GM19328 (cell line): ENCODE measurements at regions not wholly inside any gene's neighbourhood (a gene's known extent, or its start where the extent isn't known, plus 50 kb on each side); places are given as distances from the start of the nearest gene placed in this dataset.
"Not testable (repeated sequence)": the region's sequence is repeated elsewhere in the genome, so short reads cannot be mapped to it uniquely, and the experiment has no call there.

ENCODE experiments used
- ATAC-seq: cut with Tn5 transposase; IDR thresholded peaks from one replicate; pipeline ENCODE4 v1.9.1; 2021; ENCODE audit warnings: mild to moderate bottlenecking, moderate library complexity; ENCODE audit not compliant: unreplicated experiment

GRCh38 chr18:10329101-10329500 is 125.3 kb upstream of the APCDD1 start:
- ATAC-seq, result no peak

GRCh38 chr18:10330428-10330827 is 124.0 kb upstream of the APCDD1 start:
- ATAC-seq, result no peak

GRCh38 chr18:10332452-10332851 is 122.0 kb upstream of the APCDD1 start:
- no peak for ATAC-seq

- no peak for ATAC-seq
These were observed 117.6 kb upstream of the APCDD1 start for GRCh38 chr18:10336749-10337350.

DNA sequence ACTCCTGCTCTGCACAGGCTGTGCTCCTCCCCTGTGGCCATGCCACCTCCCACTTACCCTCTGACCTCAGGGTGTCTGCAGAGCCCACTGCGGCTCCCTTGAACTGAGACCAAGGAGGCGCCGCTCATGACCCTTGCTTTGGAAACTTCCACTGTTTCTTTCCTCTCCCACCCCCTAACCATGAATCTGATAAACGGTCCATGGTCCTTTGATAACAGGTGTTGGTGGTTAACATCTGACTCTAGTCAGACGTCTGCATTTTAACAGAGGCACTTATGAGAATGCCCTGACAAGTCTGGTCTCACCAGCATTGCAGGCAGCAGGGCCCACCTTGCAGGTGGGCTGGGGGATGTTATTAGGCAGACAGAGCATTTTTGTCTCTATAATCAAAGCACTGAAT is 113.6 kb upstream of the APCDD1 start:
- no peak for ATAC-seq

GRCh38 chr18:10343778-10344177 is 110.7 kb upstream of the APCDD1 start:
- no peak for ATAC-seq

- no peak for ATAC-seq
These were observed 107.6 kb upstream of the APCDD1 start for GRCh38 chr18:10346749-10347415.

GRCh38 chr18:10349561-10349960 is 104.9 kb upstream of the APCDD1 start:
- no peak for ATAC-seq

- ATAC-seq, result no peak
These were observed 103.8 kb upstream of the APCDD1 start for GRCh38 chr18:10350661-10351060.

DNA sequence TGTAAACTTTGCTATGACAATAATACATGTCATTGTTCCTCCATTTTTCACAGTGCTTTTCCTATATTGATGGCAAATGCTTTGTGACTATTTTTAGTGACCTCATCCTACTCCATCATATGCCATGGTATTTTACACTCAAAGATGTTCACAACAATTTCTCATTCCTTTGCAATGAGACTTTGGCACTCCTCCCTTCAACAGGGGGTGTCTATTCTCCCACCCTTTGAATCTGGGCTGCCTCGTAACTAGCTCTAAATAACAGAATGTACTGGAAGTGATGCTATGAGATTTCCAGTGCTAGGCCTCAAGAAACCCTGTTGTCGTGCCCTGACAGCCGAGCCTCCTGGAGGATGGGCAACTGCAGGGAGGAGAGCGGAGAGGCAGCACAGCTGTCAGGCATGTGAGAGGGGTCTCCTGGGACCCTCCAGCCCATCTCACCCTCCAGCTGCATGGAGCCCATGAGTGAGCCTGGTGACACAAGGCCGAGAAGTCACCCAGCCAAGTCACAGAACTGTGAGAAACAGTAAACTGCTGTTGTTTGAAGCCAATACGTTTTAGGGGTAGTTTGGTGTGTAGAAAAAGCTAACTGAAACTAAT is 103.1 kb upstream of the APCDD1 start:
- no peak for ATAC-seq

- no peak for ATAC-seq
These were observed 102.6 kb upstream of the APCDD1 start for GRCh38 chr18:10351858-10352257.

DNA sequence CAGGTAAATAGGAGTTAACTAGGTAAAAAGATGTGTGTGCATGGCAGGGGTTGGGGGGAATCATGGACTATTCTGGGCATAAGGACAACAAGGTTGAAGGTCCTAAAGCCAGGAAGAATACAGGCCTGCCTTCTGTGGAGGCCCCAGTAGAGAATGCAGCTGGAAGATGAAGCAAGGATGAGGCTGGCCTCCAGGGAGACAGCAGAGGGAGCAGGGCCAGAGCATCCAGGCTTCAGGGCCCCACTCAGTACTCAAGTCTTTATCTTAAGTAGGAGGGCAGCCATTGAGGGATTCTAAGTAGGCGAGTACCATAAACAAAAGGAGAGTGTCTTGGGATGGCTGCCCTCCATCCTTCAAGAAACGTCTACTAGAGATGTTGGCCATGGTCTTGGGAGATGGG is 101.8 kb upstream of the APCDD1 start:
- no peak for ATAC-seq

DNA sequence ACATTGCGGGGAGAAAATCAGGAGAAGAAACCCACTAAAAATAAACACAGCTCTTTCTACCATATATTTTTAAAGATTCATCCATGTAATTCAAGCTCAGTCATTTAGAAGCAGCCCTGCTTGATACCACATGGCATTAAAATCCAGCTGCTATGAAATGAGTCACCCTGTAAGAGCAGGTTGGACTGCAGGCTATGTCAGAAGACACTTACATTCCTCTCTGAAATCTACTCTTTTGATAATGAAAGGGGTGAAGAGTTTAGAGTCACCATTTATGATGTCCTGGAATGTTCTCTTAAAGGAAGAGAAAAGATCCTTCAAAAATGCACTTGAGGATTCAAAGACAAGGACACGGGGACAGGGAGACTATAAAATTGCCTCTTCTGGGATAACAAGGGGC is 100.6 kb upstream of the APCDD1 start:
- ATAC-seq, result no peak

DNA sequence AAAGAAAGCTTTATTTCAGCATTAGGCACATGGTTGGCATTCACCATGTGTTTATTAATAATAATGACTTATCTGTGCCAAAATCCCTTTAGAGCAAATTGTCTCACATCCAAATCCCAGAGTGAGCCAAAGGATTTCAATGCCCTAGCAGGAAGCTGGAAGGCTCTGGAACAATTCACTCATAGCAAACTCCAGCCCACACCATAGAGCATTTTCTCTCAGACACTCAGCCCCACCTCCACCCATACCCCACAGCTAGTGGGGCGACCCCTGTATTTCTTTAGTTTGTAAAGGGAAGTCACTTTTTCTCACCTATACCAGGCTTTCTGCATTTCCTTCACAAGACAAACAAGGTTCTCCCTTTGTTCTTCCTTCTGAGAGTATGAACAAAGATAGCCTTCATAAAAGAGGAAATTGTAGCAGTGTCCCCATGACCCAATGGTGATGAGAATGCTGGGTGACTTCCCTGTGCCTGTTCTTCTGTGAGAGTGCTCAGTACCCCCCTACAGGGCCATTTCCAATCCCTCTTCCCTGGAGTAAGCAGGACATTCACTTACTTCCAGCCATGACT is 100.1 kb upstream of the APCDD1 start:
- ATAC-seq, result no peak

DNA sequence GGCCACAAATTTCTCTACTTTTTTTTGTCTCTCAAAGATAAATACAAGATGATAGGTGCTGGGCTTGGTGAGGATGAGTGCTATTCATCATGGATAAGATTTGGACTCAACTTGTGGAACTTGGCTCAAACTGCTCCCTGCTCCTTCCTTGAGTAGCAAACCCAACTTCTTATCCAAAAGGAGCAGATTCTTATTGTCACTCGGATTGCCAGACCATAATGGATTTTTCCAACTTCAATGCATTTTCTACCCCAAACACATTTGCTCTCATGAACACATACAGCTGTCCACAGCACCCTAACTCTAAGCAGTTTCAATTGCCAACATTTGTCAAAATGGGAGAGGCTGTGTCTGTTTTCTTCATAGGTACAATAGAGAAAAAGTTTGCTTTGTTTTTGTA is 99.5 kb upstream of the APCDD1 start:
- no peak for ATAC-seq

DNA sequence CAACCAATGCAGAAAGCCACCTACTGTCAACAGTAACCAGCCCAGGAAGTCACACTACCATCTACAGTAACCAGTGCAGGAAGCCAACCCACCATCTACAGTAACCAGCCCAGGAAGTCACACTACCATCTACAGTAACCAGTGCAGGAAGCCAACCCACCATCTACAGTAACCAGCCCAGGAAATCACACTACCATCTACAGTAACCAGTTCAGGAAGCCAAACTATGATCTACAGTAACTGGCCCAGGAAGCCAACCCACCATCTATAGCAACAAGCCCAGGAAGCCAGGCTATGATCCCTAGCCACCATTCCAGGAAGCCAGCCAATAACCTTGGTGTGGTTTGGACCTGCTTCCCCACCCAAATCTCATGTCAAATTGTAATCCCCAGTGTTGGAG is 97.4 kb upstream of the APCDD1 start:
- not testable (repeated sequence) for ATAC-seq

DNA sequence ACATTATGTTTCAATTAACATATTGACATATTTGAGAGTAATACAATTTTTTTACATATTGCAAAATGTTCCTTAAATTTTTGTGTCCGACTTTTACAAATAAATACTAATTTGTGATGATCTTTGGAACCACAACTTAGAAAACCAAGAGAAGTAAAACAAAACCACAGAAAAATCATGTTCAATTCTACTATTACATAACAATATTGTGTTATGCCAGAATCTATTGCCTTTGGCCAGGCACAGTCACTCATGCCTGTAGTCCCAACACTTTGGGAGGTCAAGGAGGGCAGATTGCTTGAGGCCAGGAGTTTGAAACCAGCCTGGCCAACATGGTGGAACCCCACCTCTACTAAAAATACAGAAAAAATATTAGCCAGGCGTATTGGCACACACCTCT is 92.8 kb upstream of the APCDD1 start:
- ATAC-seq, result no peak

GRCh38 chr18:10365021-10365500 is 89.4 kb upstream of the APCDD1 start:
- no peak for ATAC-seq

GRCh38 chr18:10365901-10366300 is 88.5 kb upstream of the APCDD1 start:
- ATAC-seq, result no peak

GRCh38 chr18:10367836-10368235 is 86.6 kb upstream of the APCDD1 start:
- no peak for ATAC-seq

- ATAC-seq, result no peak
These were observed 85.7 kb upstream of the APCDD1 start for GRCh38 chr18:10368456-10369453.
